Hematopoietic multipotent progenitor cell treated with erythropoietin and hydrocortisone succinate and interleukin-3 and kit ligand, for 17 days (in vitro differentiated cells): ENCODE measurements at regions not wholly inside any gene's neighbourhood (a gene's known extent, or its start where the extent isn't known, plus 50 kb on each side); places are given as distances from the start of the nearest gene placed in this dataset.

ENCODE experiments used
- DNase-seq: peaks from one replicate; pipeline ENCODE4 v3.0.0-alpha.2; 2015; ENCODE audit warnings: low spot score

GRCh38 chr13:23983671-23984070, 86.4 kb upstream of the C1QTNF9B start:
- no peak for DNase-seq

- no peak for DNase-seq
Measured at GRCh38 chr13:23984546-23984945, 87.2 kb upstream of the C1QTNF9B start.

DNA sequence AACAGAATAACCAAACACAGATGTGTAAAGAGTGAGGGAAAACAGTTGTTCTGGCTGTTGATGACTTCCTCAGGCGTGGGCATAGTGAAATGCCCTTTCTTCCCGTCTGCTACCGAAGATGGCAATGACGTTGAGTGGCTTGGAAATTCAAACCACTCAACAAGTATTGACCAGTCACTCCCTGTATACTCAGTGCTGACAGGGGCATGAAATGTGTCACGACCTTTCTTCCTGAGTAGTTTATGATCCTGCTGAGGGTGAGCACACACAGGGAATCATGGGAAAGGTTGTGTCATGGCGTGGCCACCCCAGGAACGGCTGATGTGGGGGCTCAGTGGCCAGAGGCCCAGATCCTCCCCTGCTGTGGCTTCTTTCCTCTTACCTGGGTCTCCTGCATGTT, 87.8 kb upstream of the C1QTNF9B start:
- DNase-seq, result no peak

GRCh38 chr13:23985839-23986238, 88.5 kb upstream of the C1QTNF9B start:
- DNase-seq, result no peak

DNA sequence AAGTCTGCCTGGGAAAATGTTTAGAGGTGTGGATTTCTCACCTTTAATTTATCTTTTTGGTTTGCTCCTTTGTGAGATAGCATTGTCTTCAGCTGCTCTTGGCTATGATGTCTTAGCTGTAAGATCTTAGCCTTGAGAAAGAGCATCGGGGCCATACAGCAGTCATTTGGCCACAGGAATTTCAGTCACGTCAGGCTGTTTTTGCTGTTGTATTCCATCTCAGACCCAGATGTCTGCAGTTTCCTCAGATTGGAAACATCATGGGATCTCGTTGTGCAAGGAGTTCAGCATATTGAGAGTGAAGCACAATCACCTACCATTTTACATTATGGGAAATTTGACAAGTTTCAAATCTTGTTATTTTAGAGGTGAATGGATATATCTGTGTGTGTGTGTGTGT, 89.3 kb upstream of the C1QTNF9B start:
- DNase-seq, result no peak

DNA sequence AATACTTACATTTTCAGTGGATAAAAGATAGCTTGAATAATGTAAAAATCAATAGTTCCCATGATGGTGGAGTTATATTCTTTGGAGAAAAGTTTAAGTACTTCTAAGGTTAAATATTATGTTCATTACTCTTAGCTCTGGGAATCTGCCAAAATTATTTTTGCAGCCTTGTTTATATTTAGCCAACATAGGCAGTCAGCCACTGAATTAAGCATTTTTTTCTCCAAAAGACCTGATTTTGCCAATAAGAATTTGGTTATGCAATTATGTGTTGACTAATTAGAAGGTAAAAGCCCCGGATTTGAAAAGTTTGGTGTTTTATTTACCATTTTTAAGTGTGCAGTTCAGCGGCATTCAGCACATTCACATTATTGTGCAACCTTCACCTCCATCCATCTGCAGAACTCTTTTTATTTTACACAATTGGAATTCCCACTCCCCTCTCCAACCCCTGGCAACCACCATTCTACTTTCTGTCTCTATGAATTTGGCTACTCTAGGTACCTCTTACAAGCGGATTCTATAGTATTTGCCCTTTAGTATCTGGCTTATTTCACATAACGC, 90.1 kb upstream of the C1QTNF9B start:
- no peak for DNase-seq

DNA sequence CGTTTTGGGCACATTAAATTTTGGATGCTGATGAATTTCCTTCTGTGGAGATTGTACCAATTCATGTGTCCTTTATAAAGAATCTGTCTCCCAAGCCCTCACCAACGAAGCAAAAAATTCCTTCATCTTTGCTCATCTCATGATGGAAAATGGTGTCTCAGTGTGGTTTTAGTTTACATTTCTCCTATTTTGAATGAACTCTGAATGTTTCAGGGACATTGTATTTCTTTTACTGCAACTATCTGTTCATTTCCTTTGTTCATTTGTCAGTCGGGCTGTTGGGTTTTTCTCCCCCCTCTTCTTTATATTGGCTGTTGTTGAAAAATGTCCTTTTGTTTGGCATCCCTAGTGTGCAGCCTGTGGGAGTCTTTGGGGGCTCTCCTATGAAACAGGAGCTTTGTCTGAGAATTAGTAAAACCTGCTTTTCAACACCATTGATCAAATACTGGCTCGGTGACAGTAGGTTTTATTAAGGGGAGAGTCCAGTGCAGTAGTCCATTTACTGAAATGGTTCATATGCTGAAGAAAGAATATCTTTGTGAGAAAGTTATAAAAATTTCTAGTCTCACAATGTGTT, 91.3 kb upstream of the C1QTNF9B start:
- no peak for DNase-seq

GRCh38 chr13:23990455-23990854, 93.2 kb upstream of the C1QTNF9B start:
- no peak for DNase-seq

GRCh38 chr13:23991119-23991518, 93.8 kb upstream of the C1QTNF9B start:
- no peak for DNase-seq

DNA sequence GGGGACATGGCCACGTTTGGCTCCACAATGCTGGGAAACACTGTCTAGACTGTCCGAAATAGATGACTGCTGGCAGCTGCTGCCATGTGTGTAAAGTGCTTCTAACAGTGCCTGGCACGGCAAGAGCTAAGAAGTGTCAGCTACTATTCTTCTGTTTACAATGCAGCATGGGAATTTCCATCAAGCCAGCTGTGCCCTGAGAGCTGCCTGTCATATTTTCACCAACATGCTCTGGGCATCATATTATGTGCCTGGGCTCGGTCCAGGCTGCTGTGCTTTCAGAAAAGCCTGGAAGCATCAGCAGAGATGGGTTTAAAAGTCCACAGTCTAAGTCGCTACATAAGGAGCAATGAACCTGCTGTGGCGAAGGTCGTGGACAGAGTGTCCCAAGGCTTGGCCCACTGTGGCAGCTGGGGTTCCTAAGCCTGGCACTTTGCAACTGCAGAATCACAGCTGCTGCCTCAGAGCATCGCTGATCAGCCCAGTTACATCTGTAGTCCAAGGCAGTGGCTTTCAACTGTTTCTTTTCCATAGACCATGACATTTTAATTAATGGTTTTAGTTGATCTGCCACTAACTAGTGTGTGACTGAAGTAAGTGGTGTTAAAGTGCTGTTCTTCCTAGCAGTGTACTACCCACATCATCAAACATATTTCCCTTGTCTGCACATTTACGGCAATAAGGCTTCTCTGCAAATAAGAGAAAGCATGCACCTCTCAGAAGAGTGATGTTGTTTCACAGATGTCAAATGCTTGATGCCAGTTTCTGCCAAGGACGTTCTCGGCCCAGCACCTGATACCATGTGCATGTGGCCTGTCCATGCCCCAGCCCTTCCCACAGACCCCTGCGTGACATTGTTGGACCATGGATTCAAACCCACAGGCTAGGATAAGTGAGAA, 95.7 kb upstream of the C1QTNF9B start:
- DNase-seq, result no peak

GRCh38 chr13:23993680-23993985, 96.3 kb upstream of the C1QTNF9B start:
- no peak for DNase-seq

DNA sequence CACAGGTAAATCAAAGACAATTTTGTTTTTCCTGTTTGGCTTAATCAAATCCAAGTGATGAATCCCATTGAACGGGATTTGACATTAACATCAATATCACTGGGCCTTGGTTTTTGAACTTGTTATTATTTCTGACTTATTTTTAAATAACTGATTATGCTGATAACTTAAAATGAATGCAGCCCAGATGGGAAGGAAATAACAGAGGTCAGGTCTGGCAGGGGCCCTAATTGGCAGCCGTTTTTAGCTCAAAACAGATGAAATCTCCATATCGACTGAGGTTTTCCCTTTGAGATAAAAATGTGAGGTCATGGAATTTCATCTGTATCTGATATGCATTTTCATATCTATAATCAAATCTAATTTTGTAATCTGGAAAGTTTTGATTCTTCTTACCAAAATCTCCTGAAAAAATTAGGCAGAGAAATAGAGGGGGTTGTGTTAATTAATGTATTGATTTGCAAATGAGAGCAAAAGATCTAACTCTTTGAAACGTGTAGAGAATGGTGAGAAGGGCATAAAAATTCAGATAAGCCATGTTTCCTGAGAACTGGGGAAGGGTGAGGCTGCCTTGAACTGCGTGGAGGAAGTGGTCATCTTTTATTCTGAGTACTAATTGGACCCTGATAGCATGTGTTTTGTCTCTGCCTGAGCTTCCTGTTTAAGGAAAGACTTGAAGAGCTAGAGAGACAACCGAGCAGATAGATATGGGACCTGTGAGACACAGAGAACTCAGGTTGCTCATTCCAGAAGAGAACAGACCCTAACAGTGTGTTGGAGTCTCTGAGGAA, 98.2 kb upstream of the C1QTNF9B start:
- DNase-seq, result no peak

DNA sequence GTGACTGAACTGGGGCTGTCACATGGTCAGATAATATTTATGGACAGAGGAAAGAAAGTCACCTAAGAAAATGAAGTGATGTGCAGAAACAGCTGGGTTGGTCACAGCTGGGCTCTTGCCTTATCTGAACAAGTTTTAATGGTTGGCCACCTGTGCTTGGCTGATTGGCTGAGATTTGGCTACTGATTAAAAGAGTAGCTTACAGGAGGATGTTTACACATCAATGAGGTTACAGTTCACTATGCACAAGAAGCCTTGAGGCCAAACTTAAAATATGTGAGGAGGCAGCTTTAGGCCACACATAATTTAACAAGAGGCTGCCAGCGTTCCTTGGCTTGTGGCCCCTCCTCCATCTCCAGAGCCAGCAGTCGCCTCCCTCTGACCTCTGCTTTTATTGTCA, 99.2 kb upstream of the C1QTNF9B start:
- DNase-seq, result no peak

GRCh38 chr13:23999424-23999823, 102.1 kb upstream of the C1QTNF9B start:
- no peak for DNase-seq

- no peak for DNase-seq
Measured at GRCh38 chr13:24002206-24002815, 105.0 kb upstream of the C1QTNF9B start.

- DNase-seq, result no peak
Measured at GRCh38 chr13:24004142-24004899, 107.0 kb upstream of the C1QTNF9B start.

GRCh38 chr13:24004971-24005370, 107.7 kb upstream of the C1QTNF9B start:
- no peak for DNase-seq

GRCh38 chr13:24005755-24006281, 108.5 kb upstream of the C1QTNF9B start:
- DNase-seq, result no peak

DNA sequence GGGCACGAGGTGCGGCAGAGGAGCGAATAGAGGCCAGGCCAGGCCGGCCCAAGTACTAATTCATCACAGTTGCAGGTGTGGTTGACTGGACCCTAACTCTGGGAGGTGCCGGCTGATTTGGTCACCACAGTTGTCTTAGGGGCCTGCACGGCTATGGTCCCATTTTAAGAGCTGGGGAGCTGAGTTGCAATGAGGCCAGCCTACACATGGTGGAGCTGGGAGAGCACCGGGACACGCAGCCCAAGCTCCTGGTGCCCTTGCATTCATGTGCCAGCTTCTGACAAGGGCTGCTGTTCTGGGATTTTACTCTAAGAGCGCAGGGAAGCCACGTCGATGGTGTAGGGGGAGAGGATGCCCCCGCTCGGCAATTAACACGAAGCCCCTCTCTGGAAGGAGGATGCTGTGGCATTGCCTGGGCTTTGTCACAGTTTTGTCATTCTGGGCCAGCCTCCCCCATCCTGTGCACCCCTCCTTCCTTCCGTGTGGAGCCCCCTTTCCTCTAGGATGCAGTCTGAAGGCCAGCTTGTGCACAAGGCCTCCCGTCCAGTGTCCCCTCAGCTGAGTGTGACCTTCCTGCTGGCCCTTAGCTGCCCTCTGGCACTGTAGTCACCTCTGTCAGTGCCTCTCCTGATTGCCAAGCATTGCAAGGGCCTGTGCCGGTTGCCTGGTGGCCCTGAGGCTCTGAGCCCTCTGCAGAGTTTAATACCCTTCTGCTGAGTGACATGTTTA, 109.4 kb upstream of the C1QTNF9B start:
- DNase-seq, result no peak

DNA sequence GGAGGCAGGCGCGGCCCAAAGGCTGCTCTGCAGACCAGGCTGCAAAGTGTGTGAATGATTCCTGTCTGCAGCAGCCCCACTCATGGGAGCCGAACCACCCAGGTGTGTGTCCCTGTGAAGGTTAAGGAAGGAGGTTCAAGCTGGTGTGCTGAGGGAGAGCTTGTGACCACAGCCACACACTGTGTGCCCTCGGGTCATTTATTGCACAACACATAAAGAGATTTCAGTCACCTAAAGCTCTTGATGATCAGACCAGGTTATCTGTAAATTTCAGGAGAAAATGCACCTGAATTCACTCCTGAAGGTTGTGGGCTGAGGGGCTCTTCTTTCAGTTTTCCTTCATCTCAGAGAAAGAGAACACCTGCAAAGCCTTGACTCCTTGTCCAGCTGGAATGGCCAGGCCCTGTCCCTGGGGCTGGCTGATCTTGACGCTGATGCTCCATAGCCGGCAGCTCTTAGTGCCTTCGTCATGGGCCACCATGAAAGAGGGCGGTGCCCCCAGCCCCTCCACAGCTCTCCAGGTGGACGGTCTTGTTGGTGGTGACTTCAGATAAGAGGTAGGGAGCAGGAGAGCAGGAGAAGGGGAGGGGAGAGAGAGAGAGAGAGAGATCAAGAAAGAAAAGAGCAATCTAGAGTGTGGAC, 110.8 kb upstream of the C1QTNF9B start:
- no peak for DNase-seq
